ENCODE measurements at regions not wholly inside any gene's neighbourhood (a gene's known extent, or its start where the extent isn't known, plus 50 kb on each side); places are given as distances from the start of the nearest gene placed in this dataset.
"Not testable (repeated sequence)": the region's sequence is repeated elsewhere in the genome, so short reads cannot be mapped to it uniquely, and the experiment has no call there.

DNA sequence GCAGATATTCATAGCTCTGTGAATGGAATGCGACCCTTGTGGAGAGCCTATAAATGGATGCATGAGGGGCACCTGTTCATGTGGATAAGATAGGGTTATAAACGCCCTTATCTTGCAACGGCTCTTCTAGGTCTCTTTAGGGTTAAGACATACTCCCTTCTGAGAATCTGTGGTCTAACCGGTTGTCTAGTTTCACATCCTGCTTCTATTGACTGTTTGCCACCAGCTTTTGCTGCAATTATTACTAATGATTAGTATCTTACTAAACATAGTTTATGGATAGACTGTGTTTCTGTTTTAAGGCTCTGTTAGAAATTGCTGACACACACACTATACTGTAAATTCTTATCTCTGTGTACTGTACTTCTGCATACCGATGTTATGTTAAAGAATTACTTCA lies 198.9 kb upstream of the CYLC2 start:
- no peaks in the 10 kb centered on the region for H3K27me3 Mint-ChIP-seq
- no peak overlapping the region for H3K4me3 Mint-ChIP-seq
- H3K27ac Mint-ChIP-seq = no peak overlapping the region
- no peak for DNase-seq
- H3K9me3 Mint-ChIP-seq = peaks cover 10% of the 10 kb centered on the region
- no peaks in the 10 kb centered on the region for H3K36me3 Mint-ChIP-seq (ENCODE audit: low read depth)
- H3K4me1 Mint-ChIP-seq (ENCODE audit: low read depth) = no peaks in the 10 kb centered on the region

- Mint-ChIP-seq H3K27ac (no peak overlapping the region), H3K36me3 (ENCODE audit: low read depth) (no peaks in the 10 kb centered on the region), H3K4me3 (no peak overlapping the region), H3K9me3 (peaks cover 10% of the 10 kb centered on the region), H3K27me3 (no peaks in the 10 kb centered on the region), H3K4me1 (ENCODE audit: low read depth) (no peaks in the 10 kb centered on the region)
- no peak for DNase-seq
Observed at GRCh38 chr9:102795532-102795931, 199.6 kb upstream of the CYLC2 start.

DNA sequence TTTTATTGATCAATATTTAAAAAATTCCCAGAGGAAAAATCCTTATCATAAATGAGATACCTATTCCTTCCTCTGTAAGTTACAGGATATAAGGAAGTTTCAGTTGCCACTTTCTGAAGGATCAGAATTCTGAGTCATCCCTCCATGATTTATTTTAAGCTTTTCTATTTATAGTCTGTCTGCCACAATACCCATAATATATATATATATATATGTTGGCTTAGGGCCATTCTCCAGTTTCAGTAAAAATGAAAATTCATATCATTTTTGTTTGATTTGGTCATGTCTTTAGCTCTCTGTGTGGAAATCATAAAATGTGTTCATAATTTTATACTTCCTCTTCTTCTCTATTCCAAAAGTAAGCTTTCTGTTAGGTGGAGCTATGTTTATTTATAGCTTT lies 215.8 kb upstream of the CYLC2 start:
- DNase-seq = no peak
- Mint-ChIP-seq H3K9me3 (peaks cover 22% of the 10 kb centered on the region), H3K27ac (no peak overlapping the region), H3K4me3 (no peak overlapping the region), H3K4me1 (ENCODE audit: low read depth) (no peaks in the 10 kb centered on the region), H3K27me3 (no peaks in the 10 kb centered on the region), H3K36me3 (ENCODE audit: low read depth) (no peaks in the 10 kb centered on the region)

DNA sequence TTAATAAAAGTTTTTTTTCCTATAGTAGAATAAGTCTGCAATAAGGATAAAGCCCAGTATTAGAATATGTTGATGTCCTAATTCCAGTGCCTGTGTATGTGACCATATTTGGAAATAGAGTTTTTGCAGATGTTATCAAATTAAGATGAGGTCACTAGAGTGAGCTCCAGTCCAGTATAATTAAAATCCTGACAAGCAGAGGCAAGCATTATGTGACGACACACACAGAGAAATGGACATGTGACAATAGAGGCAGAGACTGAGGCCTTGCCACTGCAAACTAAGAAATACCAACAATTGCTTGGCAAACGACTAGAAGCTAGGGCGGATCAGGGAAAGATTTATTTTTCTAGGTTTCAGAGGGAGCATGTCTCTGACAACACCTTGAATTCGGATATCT lies 216.4 kb upstream of the CYLC2 start:
- Mint-ChIP-seq H3K27ac (no peak overlapping the region), H3K9me3 (peaks cover 21% of the 10 kb centered on the region), H3K27me3 (no peaks in the 10 kb centered on the region), H3K4me1 (ENCODE audit: low read depth) (no peaks in the 10 kb centered on the region), H3K4me3 (no peak overlapping the region), H3K36me3 (ENCODE audit: low read depth) (no peaks in the 10 kb centered on the region)
- no peak for DNase-seq

GRCh38 chr9:102770704-102771103 lies 224.4 kb upstream of the CYLC2 start:
- no peaks in the 10 kb centered on the region for H3K36me3 Mint-ChIP-seq (ENCODE audit: low read depth)
- H3K27me3 Mint-ChIP-seq = no peaks in the 10 kb centered on the region
- peaks cover 5% of the 10 kb centered on the region for H3K9me3 Mint-ChIP-seq
- no peak for DNase-seq
- H3K4me1 Mint-ChIP-seq (ENCODE audit: low read depth) = no peaks in the 10 kb centered on the region
- H3K4me3 Mint-ChIP-seq = no peak overlapping the region
- H3K27ac Mint-ChIP-seq = no peak overlapping the region

DNA sequence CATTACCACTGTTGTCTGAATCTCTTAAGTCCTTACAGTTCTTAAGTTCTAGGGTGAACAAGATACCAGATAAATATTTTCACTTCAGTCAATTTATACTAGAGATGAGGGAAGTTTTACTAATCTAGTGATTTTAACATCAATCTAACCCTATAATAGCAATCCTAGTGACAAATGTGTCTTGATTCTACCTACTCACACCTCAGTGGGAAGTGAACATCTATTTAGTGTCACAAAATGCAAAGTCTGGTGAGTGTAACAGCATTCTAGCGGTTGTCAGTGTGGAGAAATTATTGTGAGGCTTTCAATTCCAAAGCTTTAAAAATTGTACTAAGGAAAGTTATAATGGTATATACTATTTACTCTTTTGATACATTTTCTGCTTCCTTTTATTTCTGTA lies 225.8 kb upstream of the CYLC2 start:
- Mint-ChIP-seq H3K9me3 (peaks cover 9% of the 10 kb centered on the region), H3K27me3 (no peaks in the 10 kb centered on the region), H3K4me1 (ENCODE audit: low read depth) (no peaks in the 10 kb centered on the region), H3K36me3 (ENCODE audit: low read depth) (no peaks in the 10 kb centered on the region), H3K4me3 (no peak overlapping the region), H3K27ac (no peak overlapping the region)
- no peak for DNase-seq

DNA sequence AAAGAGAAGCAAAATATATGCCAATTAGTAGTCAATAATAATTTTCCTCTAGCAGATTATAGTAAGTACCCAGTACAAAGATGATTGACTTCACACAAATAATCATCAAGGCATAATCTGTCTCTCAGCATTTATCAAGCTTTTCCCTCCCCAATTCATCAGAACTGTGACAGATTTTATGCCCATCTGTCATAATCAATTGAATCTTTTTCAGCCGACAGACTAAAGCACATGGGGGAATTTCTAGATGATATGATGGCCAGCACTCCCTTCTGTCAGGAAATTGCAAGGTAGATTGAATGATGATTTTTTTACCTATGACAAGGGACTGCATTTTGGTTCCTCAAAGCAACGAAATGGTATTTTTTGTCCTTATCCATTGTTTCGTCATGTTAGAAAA lies 227.1 kb upstream of the CYLC2 start:
- Mint-ChIP-seq H3K27me3 (no peaks in the 10 kb centered on the region), H3K27ac (no peak overlapping the region)

GRCh38 chr9:102767076-102767475 lies 228.1 kb upstream of the CYLC2 start:
- Mint-ChIP-seq H3K36me3 (ENCODE audit: low read depth) (no peaks in the 10 kb centered on the region), H3K9me3 (peaks cover 11% of the 10 kb centered on the region), H3K4me3 (no peak overlapping the region), H3K27ac (no peak overlapping the region), H3K4me1 (ENCODE audit: low read depth) (no peaks in the 10 kb centered on the region), H3K27me3 (no peaks in the 10 kb centered on the region)
- DNase-seq = no peak

More for the DNA sequence above, 227.1 kb upstream of the CYLC2 start:
- no peak for DNase-seq
- H3K9me3 Mint-ChIP-seq = peaks cover 9% of the 10 kb centered on the region
- no peak overlapping the region for H3K4me3 Mint-ChIP-seq
- H3K4me1 Mint-ChIP-seq (ENCODE audit: low read depth) = no peaks in the 10 kb centered on the region
- no peaks in the 10 kb centered on the region for H3K36me3 Mint-ChIP-seq (ENCODE audit: low read depth)

DNA sequence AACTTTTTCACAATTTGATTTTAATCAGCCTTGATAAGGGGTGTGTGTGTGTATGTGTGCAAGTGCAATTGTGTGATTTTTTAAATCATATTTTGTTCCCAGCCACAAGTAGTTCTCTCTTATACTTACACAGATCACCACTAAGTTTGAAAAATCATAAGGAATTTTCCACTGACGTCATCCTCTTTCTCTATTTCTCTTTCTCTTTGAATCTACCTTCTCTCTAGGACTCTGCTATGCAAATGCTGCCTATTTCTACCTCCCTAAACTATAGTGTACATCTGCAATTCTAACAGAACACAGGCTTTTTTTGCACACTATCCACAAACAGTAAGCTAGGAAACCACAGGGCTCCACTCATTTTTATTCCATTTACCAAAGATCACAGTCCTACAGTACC lies 254.6 kb upstream of the CYLC2 start:
- Mint-ChIP-seq H3K4me1 (ENCODE audit: low read depth) (no peaks in the 10 kb centered on the region), H3K36me3 (ENCODE audit: low read depth) (no peaks in the 10 kb centered on the region), H3K27me3 (no peaks in the 10 kb centered on the region), H3K27ac (no peak overlapping the region), H3K4me3 (no peak overlapping the region), H3K9me3 (peaks cover 12% of the 10 kb centered on the region)
- no peak for DNase-seq

- Mint-ChIP-seq H3K4me1 (ENCODE audit: low read depth) (no peaks in the 10 kb centered on the region), H3K9me3 (peaks cover 19% of the 10 kb centered on the region), H3K4me3 (no peak overlapping the region), H3K36me3 (ENCODE audit: low read depth) (no peaks in the 10 kb centered on the region), H3K27me3 (no peaks in the 10 kb centered on the region), H3K27ac (no peak overlapping the region)
- DNase-seq = no peak
Observed at GRCh38 chr9:102728946-102729345, 266.2 kb upstream of the CYLC2 start.

- no peak for DNase-seq
- H3K4me3 Mint-ChIP-seq = no peak overlapping the region
- H3K9me3 Mint-ChIP-seq = peaks cover 22% of the 10 kb centered on the region
- H3K27me3 Mint-ChIP-seq = no peaks in the 10 kb centered on the region
- no peaks in the 10 kb centered on the region for H3K4me1 Mint-ChIP-seq (ENCODE audit: low read depth)
- H3K27ac Mint-ChIP-seq = no peak overlapping the region
- H3K36me3 Mint-ChIP-seq (ENCODE audit: low read depth) = no peaks in the 10 kb centered on the region
Observed at GRCh38 chr9:102714184-102714583, 280.9 kb upstream of the CYLC2 start.

GRCh38 chr9:102712910-102713309 lies 282.2 kb upstream of the CYLC2 start:
- H3K27ac Mint-ChIP-seq; H3K36me3 Mint-ChIP-seq (ENCODE audit: low read depth); H3K4me1 Mint-ChIP-seq (ENCODE audit: low read depth); H3K4me3 Mint-ChIP-seq; H3K27me3 Mint-ChIP-seq; DNase-seq: not testable (repeated sequence)
- peaks cover 22% of the 10 kb centered on the region for H3K9me3 Mint-ChIP-seq

DNA sequence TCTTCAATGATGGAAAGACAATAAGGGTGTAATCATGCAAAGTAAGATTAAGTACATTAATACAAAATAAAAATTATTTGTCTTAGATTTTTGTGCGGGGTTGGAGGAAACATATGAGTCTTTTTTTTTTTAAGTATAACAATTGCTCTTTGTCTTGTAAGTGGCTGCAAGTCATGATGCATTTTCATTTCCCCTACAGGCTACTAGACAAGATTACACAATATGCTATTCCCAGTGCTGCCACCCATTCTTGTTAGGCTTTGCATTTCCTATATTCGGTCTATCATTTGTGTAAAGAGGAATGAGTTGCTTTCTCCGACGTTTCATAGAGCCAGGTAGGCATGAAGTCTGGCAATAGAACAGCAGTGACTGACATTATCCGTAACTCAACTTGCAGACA lies 294.2 kb upstream of the CYLC2 start:
- Mint-ChIP-seq H3K4me1 (ENCODE audit: low read depth) (no peaks in the 10 kb centered on the region), H3K36me3 (ENCODE audit: low read depth) (no peaks in the 10 kb centered on the region), H3K27me3 (no peaks in the 10 kb centered on the region), H3K4me3 (no peak overlapping the region), H3K9me3 (peaks cover 13% of the 10 kb centered on the region), H3K27ac (no peak overlapping the region)
- DNase-seq = no peak

DNA sequence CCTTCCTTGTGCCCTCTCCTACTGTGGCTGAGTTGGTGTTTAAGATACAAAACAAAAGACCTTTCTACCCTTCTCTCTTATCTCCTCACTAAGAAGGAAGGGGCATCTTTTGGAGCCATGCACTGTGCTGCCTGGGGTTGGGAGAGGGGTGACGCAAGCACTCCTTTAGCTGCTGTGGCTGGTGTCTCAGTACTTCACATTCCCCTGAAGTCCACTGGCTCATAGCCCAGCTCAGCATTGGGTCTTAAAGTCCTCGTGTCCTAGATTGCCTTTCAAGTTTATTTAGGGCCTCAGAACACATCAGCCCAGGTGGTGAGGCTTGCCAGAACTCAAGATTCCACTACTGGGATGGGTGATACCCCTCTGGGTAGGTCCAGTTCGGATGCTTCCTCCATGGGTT lies 325.9 kb upstream of the CYLC2 start:
- no peak overlapping the region for H3K27ac Mint-ChIP-seq
- peaks cover 9% of the 10 kb centered on the region for H3K9me3 Mint-ChIP-seq
- no peak overlapping the region for H3K4me3 Mint-ChIP-seq
- no peaks in the 10 kb centered on the region for H3K27me3 Mint-ChIP-seq
- H3K4me1 Mint-ChIP-seq (ENCODE audit: low read depth) = no peaks in the 10 kb centered on the region
- no peaks in the 10 kb centered on the region for H3K36me3 Mint-ChIP-seq (ENCODE audit: low read depth)
- DNase-seq = no peak

GRCh38 chr9:102652471-102652870 lies 342.7 kb upstream of the CYLC2 start:
- H3K4me1 Mint-ChIP-seq (ENCODE audit: low read depth) = no peaks in the 10 kb centered on the region
- no peaks in the 10 kb centered on the region for H3K36me3 Mint-ChIP-seq (ENCODE audit: low read depth)
- H3K9me3 Mint-ChIP-seq = no peaks in the 10 kb centered on the region
- H3K27ac Mint-ChIP-seq = no peak overlapping the region
- no peak for DNase-seq
- H3K4me3 Mint-ChIP-seq = no peak overlapping the region
- H3K27me3 Mint-ChIP-seq = no peaks in the 10 kb centered on the region

DNA sequence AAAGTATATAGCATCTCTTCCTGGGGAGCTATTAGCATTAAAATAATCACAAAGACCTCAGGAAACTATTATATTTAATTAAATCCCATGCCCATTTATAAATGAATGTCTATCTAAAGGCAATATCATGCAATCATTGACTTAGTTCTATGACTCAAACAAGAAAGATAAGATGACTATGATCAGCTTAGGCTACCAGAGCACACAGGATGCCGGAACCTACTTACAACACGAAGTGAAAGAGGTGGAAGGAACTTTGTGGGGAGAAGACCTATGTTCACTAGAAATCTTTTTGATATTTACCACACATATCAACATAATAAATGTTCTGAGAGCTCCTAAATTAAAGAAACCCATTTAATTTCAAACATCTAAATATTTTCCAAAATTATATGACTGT lies 344.2 kb upstream of the CYLC2 start:
- no peaks in the 10 kb centered on the region for H3K36me3 Mint-ChIP-seq (ENCODE audit: low read depth)
- H3K4me1 Mint-ChIP-seq (ENCODE audit: low read depth) = no peaks in the 10 kb centered on the region
- DNase-seq = no peak
- H3K9me3 Mint-ChIP-seq = no peaks in the 10 kb centered on the region
- H3K4me3 Mint-ChIP-seq = no peak overlapping the region
- H3K27me3 Mint-ChIP-seq = no peaks in the 10 kb centered on the region
- H3K27ac Mint-ChIP-seq = no peak overlapping the region

All from activated T-cell treated with anti-CD3 and anti-CD28 coated beads, Interleukin-2, amount 50 U/mL, for 24 hours (primary cell).